B cell (primary cell): ENCODE measurements at regions not wholly inside any gene's neighbourhood (a gene's known extent, or its start where the extent isn't known, plus 50 kb on each side); places are given as distances from the start of the nearest gene placed in this dataset.

Source experiments
- EZH2 ChIP-seq: IDR thresholded peaks from 2 replicates; pipeline ENCODE4 v1.6.1; 2012; ENCODE audit warnings: borderline replicate concordance, low read depth, mild to moderate bottlenecking, moderate library complexity, low read length; ENCODE audit not compliant: insufficient read depth, poor library complexity, severe bottlenecking
- TF ChIP-seq, protein P1 (sequence below): fragments of 200-600 bp; IDR thresholded peaks from one replicate; pipeline ENCODE4 v1.8.0; 2022; ENCODE audit warnings: antibody characterized with exemption, mild to moderate bottlenecking

DNA sequence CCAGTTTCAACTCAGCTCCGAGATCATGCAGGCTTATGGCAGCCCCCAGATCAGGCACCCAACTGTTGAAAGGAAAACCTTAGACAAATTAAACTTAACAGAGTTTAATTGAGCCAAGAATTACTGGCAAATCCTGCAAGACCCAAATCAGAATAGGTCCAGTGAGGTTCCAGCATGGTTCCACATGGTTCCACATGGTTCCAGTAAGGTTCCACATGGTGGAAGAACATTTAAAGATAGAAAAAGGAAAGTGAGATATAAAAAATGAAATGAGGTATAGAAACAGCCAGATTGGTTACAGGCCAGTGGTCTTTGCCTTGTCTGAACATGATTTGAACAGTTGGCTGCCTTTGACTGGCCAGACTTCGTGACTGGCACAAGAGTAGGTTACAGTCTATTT lies 288.8 kb upstream of the LRRC7 start:
- TF ChIP-seq, protein P1, sequence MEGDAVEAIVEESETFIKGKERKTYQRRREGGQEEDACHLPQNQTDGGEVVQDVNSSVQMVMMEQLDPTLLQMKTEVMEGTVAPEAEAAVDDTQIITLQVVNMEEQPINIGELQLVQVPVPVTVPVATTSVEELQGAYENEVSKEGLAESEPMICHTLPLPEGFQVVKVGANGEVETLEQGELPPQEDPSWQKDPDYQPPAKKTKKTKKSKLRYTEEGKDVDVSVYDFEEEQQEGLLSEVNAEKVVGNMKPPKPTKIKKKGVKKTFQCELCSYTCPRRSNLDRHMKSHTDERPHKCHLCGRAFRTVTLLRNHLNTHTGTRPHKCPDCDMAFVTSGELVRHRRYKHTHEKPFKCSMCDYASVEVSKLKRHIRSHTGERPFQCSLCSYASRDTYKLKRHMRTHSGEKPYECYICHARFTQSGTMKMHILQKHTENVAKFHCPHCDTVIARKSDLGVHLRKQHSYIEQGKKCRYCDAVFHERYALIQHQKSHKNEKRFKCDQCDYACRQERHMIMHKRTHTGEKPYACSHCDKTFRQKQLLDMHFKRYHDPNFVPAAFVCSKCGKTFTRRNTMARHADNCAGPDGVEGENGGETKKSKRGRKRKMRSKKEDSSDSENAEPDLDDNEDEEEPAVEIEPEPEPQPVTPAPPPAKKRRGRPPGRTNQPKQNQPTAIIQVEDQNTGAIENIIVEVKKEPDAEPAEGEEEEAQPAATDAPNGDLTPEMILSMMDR = no peak
- no peak for TF ChIP-seq EZH2
